GM10266 (cell line): ENCODE measurements at regions not wholly inside any gene's neighbourhood (a gene's known extent, or its start where the extent isn't known, plus 50 kb on each side); places are given as distances from the start of the nearest gene placed in this dataset.

Source experiments
- DNase-seq: peaks from one replicate; pipeline ENCODE4 v3.0.0; 2012; ENCODE audit errors: extremely low spot score
- CTCF ChIP-seq: IDR thresholded peaks from 2 replicates; pipeline ENCODE4 v1.5.1; 2012; ENCODE audit warnings: mild to moderate bottlenecking, low read depth; ENCODE audit not compliant: control insufficient read depth, insufficient read depth; ENCODE audit errors: missing control alignments

- DNase-seq = no peak
- no peak for TF ChIP-seq CTCF
Measured at GRCh38 chr15:68482246-68482645, 50.3 kb upstream of the ITGA11 start.

- TF ChIP-seq CTCF = no peak
- DNase-seq = no peak
Measured at GRCh38 chr15:68483165-68483564, 51.2 kb upstream of the ITGA11 start.

- no peak for TF ChIP-seq CTCF
Measured at GRCh38 chr15:68484220-68484619, 52.3 kb upstream of the ITGA11 start.

GRCh38 chr15:68484696-68485400 lies 52.9 kb upstream of the ITGA11 start:
- no peak for TF ChIP-seq CTCF
- DNase-seq = no peak

More at GRCh38 chr15:68484220-68484619, 52.3 kb upstream of the ITGA11 start:
- no peak for DNase-seq

GRCh38 chr15:68485721-68486360 lies 53.9 kb upstream of the ITGA11 start:
- DNase-seq = no peak

GRCh38 chr15:68487087-68487843 lies 55.3 kb upstream of the ITGA11 start:
- DNase-seq = no peak
- no peak for TF ChIP-seq CTCF

More at GRCh38 chr15:68485721-68486360, 53.9 kb upstream of the ITGA11 start:
- TF ChIP-seq CTCF = no peak

- TF ChIP-seq CTCF = no peak
- no peak for DNase-seq
Measured at GRCh38 chr15:68488290-68488689, 56.3 kb upstream of the ITGA11 start.
